IMR-90 (cell line): ENCODE measurements at regions not wholly inside any gene's neighbourhood (a gene's known extent, or its start where the extent isn't known, plus 50 kb on each side); places are given as distances from the start of the nearest gene placed in this dataset.

Source experiments
- CTCF ChIP-seq: conservative IDR thresholded peaks from 2 replicates; pipeline ENCODE4 v1.5.1; 2012; ENCODE audit warnings: mild to moderate bottlenecking, low read depth, low read length, improper control_type of control experiment
- RAD21 ChIP-seq: IDR thresholded peaks from 2 replicates; pipeline ENCODE4 v1.6.1; 2012; ENCODE audit warnings: low read length, improper control_type of control experiment

GRCh38 chr2:235162082-235162836 is 210.4 kb downstream of the SH3BP4 start:
- TF ChIP-seq CTCF, result no peak
- no peak for TF ChIP-seq RAD21
